NCI-H1417 (cell line): ENCODE measurements at regions not wholly inside any gene's neighbourhood (a gene's known extent, or its start where the extent isn't known, plus 50 kb on each side); places are given as distances from the start of the nearest gene placed in this dataset.

Experiments
- DNase-seq, 3 experiments: peaks; one replicate each; lab custom pipeline; 2025; lab: John Stamatoyannopoulos, UW

DNA sequence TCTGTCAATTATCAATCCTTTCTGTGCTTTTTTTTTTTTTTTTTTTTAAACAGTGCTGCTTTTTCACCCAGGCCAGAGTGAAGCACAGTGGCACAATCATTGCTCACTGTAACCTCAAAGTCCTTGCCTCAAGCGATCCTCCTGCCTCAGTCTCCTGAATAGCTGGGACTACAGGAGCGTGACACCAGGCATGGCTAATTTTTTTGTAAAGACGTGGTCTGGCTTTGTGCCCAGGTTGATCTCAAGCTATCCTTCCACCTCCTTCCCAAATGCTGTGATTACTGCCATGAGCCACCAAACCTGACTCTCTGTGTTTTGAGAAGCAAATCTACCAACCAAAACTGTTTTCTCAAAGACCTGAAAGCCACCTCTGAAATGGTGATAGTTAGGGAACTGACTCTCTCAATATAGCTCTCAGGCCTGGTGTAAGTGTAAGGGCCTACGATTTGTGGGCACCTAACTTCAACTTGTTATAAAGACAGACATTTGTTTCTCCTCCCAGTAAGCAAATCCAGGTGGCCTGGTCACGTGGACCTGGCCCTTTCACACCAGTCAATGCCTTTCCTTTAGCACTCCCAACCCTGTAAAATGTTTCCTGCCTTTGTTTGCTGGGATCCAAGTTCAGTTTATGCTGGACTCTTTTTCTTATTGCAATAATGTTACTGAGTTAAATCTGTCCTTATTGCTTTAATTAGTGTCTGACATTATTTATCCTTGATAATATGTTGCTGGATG, 2015.9 kb downstream of the PCDH7 start:
- DNase-seq = no peak

DNA sequence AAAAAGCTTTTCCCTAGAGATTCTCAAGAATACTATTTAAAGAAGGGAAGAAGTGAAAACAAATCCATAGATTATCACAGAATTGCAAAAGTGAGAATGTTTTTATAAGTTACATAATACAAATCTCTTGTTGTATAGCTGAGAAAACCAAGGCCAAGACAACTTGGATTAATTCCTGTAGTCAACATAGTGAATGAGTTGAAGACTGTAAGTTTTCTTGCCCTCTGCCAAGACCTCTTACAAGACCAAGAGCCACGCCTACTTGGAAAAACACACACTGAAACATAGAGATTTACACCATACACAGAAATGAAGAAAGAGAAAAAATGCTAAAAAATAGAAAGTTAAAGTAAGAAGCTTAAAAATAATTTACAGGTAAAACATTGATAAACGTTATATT, 2024.0 kb downstream of the PCDH7 start:
- DNase-seq = no peak

DNA sequence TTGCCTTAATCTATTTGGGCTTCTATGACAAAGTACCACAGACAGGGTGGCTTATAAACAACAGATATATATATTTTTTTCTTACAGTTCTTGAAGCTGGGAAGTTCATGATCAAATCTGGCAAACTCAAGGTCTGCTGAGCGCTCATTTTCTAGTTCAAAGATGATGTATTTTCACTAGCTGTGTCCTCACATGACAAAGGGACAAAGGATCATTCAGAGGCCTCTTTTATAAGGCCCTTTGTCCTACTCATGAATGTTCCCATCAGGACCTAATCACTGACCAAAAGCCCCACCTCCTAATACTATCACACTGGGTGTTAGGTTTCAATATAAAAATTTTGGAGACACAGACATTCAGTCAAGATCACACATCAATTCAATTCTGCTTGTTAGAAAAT, 2025.2 kb downstream of the PCDH7 start:
- no peak for DNase-seq

DNA sequence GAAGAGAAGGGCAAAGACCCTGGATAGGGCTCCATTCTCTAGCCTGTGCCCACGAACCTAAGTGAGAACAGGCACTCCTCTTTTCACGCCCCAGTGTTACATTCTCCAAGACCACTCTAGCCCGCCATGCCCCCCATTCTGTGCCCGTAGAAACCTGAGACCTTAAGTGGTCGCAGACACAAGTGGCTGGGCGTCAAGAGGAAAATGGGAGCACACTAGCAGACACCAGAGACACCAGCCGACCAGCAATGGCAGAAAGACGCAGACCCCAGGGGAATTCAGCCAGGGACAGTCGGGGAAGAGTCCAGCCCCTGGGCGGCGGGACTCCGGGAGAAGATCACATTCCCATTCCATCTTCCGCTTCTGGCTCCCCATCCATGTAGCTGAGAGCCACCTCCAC, 2027.9 kb downstream of the PCDH7 start:
- no peak for DNase-seq

DNA sequence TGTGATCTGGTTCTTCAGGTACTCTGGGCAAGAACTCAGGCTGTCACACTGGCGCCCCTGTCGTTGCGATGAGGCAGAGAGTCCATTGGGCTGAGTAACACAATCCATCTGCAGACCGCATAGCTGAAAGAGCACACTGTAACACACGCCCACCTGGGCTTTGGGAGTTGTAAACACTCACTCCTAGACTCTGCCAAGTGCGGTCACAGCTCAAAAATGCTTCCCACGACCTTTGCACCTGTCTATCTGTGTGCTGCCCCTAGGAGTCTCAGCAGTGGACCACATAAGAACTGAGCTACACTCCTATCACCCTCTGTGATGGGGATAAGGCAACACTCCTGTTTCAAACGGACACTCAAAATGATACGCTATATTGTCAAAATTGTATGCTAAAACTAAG, 2028.3 kb downstream of the PCDH7 start:
- no peak for DNase-seq

DNA sequence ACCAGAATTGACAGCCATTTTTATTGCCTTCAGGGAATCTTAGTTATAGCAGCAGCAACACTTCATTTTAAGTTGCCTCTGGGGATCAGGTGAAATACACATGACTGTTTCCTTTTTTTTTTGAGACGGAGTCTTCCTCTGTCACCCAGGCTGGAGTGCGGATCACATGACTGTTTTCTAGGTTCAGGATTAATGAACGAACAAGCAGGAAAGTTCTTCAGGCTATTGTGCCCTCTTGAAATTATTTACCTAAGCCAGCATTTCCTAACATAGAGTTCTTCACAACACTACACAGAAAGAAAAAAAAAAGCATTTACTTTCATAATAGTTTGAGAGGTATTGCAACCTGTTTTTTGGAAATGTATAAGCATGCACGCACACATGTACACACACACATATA, 2032.8 kb downstream of the PCDH7 start:
- no peak for DNase-seq

DNA sequence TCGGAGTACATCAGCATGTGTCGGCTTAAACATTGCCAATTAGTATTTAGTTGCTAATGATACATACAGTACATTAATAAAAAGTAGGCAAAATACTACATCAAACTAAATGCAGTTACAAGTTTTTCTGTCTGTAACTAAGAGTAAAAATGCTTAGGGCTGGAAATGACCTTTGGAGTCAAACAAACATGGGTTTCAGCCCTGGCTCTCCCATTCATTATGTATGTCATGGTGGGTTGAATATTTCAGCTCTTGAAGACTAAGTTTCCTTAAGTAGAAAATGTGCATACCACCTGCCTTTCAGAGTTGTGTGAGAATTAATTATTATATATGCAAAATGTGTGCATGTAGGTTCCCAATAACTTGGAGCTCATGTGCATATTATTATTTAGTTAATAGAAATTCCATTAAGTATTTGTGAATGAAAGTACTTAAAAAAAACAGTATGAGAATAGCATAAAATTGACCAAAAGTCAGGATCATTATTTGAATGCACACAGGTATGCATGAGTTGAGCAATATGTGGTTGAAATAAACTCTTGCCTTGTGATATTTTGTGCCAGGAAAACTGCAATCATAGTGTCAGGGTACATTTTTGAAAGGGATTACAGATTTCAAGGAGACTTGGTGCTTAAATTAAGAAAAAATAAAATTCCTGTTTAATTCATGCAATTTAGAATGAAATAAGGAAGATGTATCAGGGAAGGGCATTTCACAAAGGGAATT, 2048.7 kb downstream of the PCDH7 start:
- DNase-seq = no peak

DNA sequence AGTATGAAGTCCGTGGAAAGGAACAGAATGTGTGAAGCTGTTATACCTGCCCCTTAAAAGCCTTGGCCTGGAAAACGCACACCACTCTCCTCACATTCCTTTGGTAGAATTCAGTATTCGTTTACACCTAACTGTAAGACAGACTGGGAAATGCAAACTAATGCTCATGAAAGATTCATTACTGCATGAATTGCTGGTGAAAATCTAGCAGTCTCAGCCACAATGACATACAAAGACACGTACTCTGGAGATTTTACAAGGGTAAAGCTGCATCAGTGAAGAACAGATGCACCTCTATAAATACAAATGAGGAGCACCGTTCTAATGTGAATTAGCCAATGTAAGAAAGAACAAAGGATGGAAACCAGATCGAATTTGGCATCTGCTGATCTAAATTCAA, 2051.3 kb downstream of the PCDH7 start:
- no peak for DNase-seq

DNA sequence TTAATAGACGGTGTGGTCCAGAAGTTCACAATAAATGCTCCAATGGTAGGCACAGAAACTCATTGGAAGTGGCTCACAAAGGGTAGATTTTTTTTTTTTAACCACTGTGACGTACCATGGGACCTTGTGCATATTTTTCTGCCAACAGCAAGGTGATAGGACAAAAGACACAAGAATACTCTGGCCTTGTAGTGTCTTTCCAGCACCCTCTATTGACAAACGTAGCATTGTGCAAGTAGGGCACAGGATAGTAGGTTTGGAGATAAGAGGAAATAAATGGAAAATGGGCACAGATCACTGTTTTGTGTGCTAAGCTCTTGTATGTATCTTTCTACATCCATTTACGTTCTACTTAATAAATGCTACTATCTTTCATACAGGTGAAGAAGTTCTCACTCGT, 2054.9 kb downstream of the PCDH7 start:
- peak in 2 of 3 experiments; percentile 4 to 62 for DNase-seq

DNA sequence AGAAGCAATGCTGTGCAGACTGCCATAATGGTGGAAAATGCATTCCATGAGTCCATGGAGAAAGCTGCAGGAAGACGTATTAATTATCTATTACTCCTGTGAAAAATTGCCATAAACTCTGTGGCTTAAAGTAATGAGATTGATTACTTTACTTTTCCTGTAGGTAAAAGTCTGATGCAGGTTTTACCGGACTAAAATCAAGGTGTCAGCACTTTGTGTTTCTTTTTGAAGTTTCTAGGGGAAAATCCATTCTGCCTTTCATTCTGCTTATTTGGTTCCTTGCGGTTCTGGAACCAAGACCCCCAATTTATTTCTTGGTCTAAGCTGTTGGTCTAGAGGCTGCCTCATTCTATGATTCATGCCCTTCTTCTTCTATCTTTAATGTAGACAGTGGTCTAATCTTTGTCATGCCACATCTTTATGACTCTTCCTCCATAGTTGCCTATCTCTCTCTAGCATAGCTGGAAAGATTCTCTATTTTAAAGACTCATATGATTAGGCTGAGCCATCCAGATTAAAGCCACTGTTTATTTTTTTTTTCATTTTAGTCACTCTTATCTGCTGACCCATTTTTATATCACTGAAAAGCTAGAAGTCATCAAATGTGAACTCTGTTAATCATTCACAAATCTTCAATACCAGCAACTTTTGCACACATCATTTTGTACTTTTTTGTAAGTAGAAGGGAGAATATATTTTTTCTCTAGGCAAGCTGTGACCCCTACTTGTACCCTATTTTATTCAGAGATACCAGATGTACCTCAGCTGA, 2056.4 kb downstream of the PCDH7 start:
- no peak for DNase-seq

DNA sequence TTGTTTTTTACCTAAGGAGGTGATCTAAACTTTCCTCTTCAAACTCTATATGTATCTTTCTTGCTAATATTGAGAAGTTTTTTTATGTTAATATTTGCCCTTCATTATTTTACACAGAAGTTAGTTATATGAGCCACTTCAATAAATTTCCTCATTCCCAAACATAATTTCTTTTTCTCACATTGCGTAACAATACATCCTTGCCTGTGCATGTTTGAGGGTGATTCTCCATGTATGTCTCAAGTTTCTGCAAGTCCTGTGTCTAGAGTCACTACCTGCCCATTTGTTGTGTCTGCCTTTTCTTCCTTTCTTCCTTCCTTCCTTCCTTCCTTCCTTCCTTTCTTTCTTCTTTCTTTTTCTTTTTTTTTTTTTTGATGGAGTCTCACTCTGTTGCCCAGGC, 2057.9 kb downstream of the PCDH7 start:
- DNase-seq = no peak

DNA sequence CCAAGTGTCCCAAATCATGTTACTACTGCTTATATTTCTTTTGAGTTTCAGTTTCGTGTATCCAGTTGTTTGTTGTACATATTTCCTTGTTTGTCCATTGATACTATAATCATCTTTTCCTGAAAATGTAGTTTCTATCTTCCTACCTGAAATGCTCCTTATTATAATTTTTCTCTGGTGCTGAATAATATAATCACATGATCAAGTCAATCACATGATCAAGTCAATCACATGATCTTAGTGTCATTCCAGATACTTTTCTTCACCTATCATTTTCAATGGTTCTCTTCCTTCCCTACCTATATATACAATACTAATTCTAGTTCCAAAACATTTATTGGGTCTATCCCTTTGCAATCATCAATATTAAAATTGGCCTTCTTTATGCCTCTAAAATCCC, 2058.8 kb downstream of the PCDH7 start:
- DNase-seq = no peak

DNA sequence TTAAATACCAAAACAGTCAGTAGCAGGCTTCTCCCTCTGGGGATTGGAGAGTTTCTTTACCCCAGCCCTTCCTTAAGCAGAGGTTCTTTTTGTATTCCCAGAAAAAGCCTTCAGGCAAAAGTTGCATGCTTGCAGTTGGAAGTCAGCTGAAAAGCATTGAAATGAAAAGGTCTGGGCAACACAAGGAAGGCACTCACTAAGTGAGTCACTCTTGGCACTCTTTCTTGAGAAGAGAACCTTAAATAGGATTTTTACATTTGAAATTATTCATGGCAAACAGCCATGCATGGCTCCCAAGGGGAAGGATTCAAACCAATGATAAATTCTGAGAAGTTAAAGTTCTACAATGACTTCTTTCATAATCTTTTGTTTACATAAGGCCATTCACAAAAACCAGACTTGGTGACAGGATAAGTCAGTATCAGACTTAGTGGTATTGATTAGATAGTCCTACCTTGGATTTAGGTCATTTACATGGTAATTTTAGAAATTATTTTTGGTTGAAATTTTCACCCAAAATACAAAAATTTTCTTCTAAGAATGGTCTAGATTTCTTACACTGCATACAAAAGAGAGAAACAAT, 2068.9 kb downstream of the PCDH7 start:
- no peak for DNase-seq

DNA sequence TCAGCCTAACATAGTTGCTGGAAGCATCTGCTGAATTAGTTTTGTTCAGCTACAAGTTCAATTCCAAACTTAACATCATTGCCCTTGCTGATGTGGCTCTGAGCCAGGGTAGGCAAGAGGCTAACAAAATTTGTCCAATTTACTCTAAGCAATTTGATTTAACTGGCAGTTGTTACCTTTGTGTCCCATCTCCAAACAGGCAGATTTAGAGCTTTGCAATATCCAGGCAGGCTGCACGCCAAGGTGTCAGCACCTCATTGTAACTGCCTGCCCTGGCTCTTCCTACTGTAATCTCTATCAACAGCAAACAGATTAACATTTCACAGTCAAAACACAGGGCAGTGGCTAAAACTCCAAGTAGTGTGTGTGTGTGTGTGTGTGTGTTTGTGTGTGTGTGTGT, 2070.6 kb downstream of the PCDH7 start:
- no peak for DNase-seq

DNA sequence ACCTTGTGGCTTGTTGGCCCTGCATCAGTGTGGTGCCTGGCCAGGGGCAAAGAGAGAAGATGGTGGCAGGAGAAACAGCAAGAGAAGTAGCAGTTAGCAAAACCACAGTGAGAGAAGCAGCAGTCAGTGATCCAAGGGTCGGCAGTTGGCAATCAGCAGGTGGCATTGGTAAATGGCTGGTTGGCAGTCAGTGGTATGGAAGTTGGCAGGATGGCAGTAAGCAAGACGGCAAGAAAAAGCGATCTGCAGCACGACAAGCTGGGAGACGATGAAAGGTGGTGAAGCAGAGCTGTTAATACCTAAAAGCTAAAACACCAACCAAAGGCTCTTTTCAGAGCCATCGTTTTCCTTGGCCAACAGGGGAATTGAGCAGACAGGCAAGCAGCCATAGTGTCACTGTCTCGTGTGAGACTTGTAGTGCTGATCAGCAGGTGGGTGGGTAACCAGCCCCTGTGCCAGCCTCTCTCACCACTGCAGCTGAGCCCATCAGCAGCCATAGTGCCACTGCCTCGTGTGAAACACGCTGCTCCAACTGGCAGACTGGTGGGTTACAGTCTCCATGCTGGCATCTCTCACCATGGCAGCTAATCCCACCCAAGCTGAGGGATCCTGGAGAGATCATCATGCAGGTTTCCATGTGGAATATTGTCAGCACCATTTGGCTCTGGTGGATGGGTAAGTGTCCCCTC, 2078.4 kb downstream of the PCDH7 start:
- no peak for DNase-seq

DNA sequence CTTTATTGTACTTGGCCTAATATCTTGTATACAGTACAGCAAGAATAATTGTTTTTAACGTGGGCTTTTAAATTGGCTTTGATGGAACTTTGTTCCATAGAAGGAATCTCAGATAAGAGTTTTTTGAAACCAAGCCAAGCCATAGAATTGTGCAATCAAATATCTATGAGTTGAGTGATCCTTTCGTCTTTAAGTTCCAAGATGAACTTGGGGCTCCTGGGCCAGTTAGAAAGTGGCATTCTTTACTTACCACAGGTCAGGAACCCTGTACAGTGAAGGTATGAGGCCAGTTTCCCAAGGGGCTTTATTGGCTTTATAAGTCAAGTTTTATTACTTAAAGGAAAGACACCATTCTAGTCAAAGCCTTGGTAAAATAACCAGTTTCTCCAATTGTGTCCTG, 2104.2 kb downstream of the PCDH7 start:
- no peak for DNase-seq

DNA sequence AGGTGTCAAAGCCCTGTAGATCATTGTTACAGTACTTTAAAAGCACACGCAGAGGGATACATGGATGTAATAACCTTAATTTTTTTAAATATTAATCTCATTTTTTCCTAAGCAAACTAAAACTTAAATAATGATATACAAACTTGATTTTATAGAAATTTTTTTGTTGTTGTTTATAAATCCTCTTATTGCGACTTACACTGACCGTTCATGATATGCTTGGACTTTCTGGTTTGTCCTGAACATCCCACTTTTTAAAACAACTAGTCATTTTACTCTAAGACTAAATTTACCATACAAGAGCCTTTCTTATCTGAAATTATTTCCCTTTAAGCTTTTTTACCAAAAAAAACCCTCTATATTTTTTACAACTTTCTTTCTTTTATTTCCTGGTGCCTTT, 2106.0 kb downstream of the PCDH7 start:
- DNase-seq = peak in 1 of 3 experiments; percentile 6

DNA sequence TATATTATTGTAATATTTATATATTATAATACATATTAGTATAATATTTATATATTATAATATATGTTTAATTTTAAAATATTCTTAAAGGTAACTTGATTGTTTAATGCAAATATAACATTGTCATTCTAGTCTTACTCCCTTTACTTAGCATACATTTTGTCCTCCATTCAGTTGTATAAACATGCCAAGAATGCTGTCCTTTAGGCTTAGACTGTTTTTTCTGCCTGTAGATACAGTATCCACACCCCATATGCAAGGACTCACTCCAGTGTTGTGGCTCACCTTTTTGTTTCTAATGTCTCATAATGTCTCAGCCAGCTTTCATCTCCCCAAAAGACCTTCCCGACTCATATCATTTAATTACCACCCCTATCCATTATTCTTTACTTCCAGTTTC, 2110.0 kb downstream of the PCDH7 start:
- no peak for DNase-seq

DNA sequence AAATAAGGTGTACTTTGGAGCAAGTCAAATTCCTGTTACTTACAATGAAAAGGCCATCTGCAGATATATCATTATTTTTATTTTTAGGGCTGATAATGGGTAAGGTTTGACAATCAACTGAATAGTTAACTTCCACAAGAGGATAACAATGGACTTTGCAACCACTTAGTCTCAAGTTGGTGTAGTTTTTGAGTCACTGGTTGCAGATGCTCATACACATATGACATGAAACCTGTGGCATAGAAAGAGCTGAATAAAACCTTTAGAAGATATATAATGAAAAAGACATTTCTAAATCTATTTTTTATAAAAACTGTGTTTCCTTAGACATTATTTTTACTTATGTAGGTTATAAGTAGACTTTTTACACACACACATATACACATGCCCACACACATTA, 2110.9 kb downstream of the PCDH7 start:
- no peak for DNase-seq

DNA sequence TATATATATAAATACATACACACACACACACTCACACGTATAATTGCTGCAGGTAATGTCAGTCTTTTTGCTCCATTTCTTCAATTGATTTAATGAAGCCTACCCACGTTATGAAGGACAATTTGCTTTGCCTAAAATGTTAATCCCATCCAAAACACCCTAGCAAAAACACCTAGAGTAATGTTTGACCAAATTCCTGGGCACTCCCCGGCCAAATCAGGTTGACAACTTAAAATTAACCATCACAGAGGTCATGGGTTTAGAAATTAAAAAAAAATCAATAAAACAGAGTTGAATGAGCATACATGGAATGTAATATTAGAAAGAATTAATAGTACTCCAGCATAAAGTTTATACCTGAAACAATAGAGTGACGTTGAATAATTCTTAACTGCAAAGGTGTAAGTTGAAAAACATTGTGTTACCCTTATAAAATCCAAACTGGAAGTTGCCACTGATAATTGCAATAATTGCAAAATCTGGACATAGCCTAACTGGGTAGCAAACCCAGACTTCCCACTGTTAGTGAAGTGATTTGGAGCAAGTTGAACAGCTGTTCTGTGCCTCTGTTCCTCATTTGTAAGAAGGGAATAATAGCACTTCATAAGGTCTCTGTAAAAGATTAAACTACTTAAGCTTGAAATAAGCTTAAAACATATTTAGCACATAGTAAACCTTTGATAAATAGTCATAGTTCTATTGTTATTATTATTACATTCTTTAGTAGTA, 2120.5 kb downstream of the PCDH7 start:
- DNase-seq = peak in 2 of 3 experiments; percentile 4 to 44

DNA sequence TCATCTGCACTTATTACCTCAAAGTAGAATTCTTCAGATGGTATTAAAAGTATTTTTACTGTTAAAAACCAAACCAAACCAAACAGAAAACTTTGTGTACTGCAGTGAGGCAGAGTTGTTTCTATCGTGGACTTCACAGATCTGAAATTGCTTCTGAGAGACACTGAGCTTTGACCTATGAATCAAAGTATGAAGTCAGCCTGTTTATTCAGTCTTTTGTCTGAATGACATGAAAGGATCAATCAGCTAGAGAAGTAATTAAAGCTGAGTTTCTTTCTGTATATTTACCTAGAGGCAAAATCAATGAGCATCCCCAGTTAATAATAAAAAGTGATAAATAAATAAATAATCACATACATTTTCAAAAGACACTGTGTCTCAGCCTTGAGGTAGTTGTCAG, 2121.0 kb downstream of the PCDH7 start:
- DNase-seq = peak in 1 of 3 experiments; percentile 47
